GM23248 (cell line): ENCODE measurements at regions not wholly inside any gene's neighbourhood (a gene's known extent, or its start where the extent isn't known, plus 50 kb on each side); places are given as distances from the start of the nearest gene placed in this dataset.

Experiments
- DNase-seq: peaks from one replicate; pipeline ENCODE4 v3.0.0-alpha.2; 2015
- H2AFZ ChIP-seq: fragments of 200-600 bp; sonication (generic); 2 replicates; pipeline ENCODE4 v1.6.1; 2016; ENCODE audit warnings: antibody characterized with exemption
- H3F3A ChIP-seq: fragments of 200-600 bp; sonication (generic); 2 replicates; pipeline ENCODE4 v1.6.1; 2016; ENCODE audit warnings: mild to moderate bottlenecking, antibody characterized with exemption, mixed run types; ENCODE audit not compliant: insufficient read depth
- H3K27ac ChIP-seq: fragments of 200-600 bp; sonication (generic); 2 replicates; pipeline ENCODE4 v1.5.1; 2016; ENCODE audit warnings: mild to moderate bottlenecking
- H3K27me3 ChIP-seq: fragments of 200-600 bp; sonication (generic); replicated peaks from 2 replicates; pipeline ENCODE4 v1.6.1; 2016; ENCODE audit warnings: mild to moderate bottlenecking; ENCODE audit not compliant: insufficient read depth
- H3K36me3 ChIP-seq: fragments of 200-600 bp; sonication (generic); 2 replicates; pipeline ENCODE4 v1.6.1; 2016; ENCODE audit warnings: low read depth, mild to moderate bottlenecking
- H3K4me1 ChIP-seq: fragments of 200-600 bp; sonication (generic); 2 replicates; pipeline ENCODE4 v1.6.1; 2016; ENCODE audit warnings: mild to moderate bottlenecking; ENCODE audit not compliant: insufficient read depth
- H3K4me2 ChIP-seq: fragments of 200-600 bp; sonication (generic); one replicate; pipeline ENCODE4 v1.6.1; 2016; ENCODE audit warnings: mild to moderate bottlenecking; ENCODE audit not compliant: unreplicated experiment
- H3K4me3 ChIP-seq: fragments of 200-600 bp; sonication (generic); 2 replicates; pipeline ENCODE4 v1.5.1; 2016; ENCODE audit warnings: mild to moderate bottlenecking
- H3K79me2 ChIP-seq: fragments of 200-600 bp; sonication (generic); 2 replicates; pipeline ENCODE4 v1.6.1; 2016; ENCODE audit warnings: mild to moderate bottlenecking; ENCODE audit not compliant: insufficient read depth
- H3K9ac ChIP-seq: fragments of 200-600 bp; sonication (generic); 2 replicates; pipeline ENCODE4 v1.6.1; 2016; ENCODE audit warnings: mild to moderate bottlenecking
- H3K9me2 ChIP-seq: fragments of 200-600 bp; sonication (generic); 2 replicates; pipeline ENCODE4 v1.6.1; 2016; ENCODE audit warnings: mixed run types, mild to moderate bottlenecking, moderate library complexity; ENCODE audit not compliant: insufficient read depth
- H3K9me3 ChIP-seq: fragments of 200-600 bp; sonication (generic); one replicate; pipeline ENCODE4 v1.6.1; 2017; ENCODE audit warnings: low read depth
- H4K20me1 ChIP-seq: fragments of 200-600 bp; sonication (generic); 2 replicates; pipeline ENCODE4 v1.6.0; 2016; ENCODE audit not compliant: insufficient read depth
- EZH2 ChIP-seq: fragments of 200-600 bp; sonication (generic); IDR thresholded peaks from 2 replicates; pipeline ENCODE4 v1.6.1; 2018; ENCODE audit warnings: antibody characterized with exemption, mild to moderate bottlenecking; ENCODE audit not compliant: insufficient read depth, poor library complexity, severe bottlenecking
- EZH2phosphoT487 ChIP-seq: fragments of 200-600 bp; sonication (generic); IDR thresholded peaks from 2 replicates; pipeline ENCODE4 v1.6.1; 2018; ENCODE audit warnings: antibody characterized with exemption, moderate library complexity, mild to moderate bottlenecking, low read depth; ENCODE audit not compliant: insufficient read depth
- WGBS, 2 experiments: methylation state at CpG; one replicate each; pipeline ENCODE4 v1.1.6; 2015 to 2017; ENCODE audit warnings: low lambda C conversion rate in 2 of 2, low coverage in 1 of 2; ENCODE audit errors: missing lambda C conversion rate in 2 of 2; 5-methylcytosine and 5-hydroxymethylcytosine counted together
- in situ Hi-C: fragments of 300-500 bp; cut with MboI; formaldehyde crosslinking; loops from 2 replicates; pipeline ENCODE4 v1.15.0; 2020

DNA sequence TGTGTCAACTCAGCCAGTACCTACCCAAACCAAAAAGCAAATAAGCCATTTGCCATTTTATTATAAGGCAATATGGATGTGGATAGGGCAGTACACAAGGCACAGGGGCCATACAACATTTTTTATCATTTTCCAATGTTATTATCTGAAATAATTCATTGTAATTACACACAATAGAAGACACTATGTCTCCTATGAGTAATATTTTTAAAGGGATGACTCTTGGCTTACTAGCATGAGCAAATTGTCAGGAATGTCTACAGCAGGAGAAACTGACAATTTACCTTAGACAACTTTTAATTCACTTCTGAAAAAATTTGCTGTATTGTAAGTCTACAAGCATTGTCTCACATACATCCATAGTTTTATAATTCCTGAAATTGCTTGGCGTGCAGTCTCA is 1193.9 kb upstream of the CELF4 start:
- Histone ChIP-seq H3K4me3 (no peak overlapping the region), H3K9me3 (no peaks in the 10 kb centered on the region), H3K27ac (no peak overlapping the region), H3K9ac (no peak overlapping the region), H3F3A (no peaks in the 10 kb centered on the region), H4K20me1 (no peaks in the 10 kb centered on the region), H3K27me3 (no peaks in the 10 kb centered on the region), H3K79me2 (no peaks in the 10 kb centered on the region), H3K9me2 (no peaks in the 10 kb centered on the region), H3K4me2 (no peak overlapping the region), H3K4me1 (no peaks in the 10 kb centered on the region), H2AFZ (no peak overlapping the region), H3K36me3 (no peaks in the 10 kb centered on the region)
- no peak for DNase-seq
- 0 to 7% methylated on average over 1 of the region's 1 CpG for WGBS, 2 experiments
- TF ChIP-seq EZH2: no peak
- TF ChIP-seq EZH2phosphoT487: no peak
- in situ Hi-C loops: no loop called here

GRCh38 chr18:38756436-38756835 is 1190.8 kb upstream of the CELF4 start:
- Histone ChIP-seq H3F3A (no peaks in the 10 kb centered on the region), H3K4me2 (no peak overlapping the region), H3K9ac (no peak overlapping the region), H3K36me3 (no peaks in the 10 kb centered on the region), H3K9me2 (no peaks in the 10 kb centered on the region), H2AFZ (no peak overlapping the region), H3K4me1 (no peaks in the 10 kb centered on the region), H3K4me3 (no peak overlapping the region), H3K79me2 (no peaks in the 10 kb centered on the region), H3K9me3 (no peaks in the 10 kb centered on the region), H4K20me1 (no peaks in the 10 kb centered on the region), H3K27ac (no peak overlapping the region), H3K27me3 (no peaks in the 10 kb centered on the region)
- DNase-seq: no peak
- TF ChIP-seq EZH2: no peak
- no peak for TF ChIP-seq EZH2phosphoT487
- in situ Hi-C loops: no loop called here
- WGBS, 2 experiments: 32 to 36% methylated on average over 2 of the region's 2 CpGs

- H3K4me2 ChIP-seq: no peak overlapping the region
- WGBS, 2 experiments: 0% methylated on average over 1 of the region's 1 CpG
Measured at GRCh38 chr18:38752430-38752829, 1186.8 kb upstream of the CELF4 start.

DNA sequence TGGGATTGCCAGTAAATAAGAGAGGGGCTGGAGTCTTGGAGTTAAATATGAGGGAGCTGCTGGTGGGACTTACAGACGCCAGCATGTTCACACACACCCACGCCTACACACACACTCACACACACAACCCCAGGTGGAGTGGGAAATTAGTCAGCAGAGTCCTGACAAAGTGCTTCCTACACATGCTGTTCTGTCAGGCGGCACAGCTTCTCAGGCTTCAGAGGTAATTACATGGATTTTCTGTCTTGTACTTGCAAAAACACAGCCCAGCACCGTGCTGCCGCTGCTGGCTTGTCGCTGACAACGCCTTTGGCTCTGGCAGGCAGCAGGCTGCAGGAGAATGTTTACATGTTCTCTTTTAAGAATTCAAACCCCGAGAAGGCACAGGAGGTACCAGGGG is 1186.3 kb upstream of the CELF4 start:
- TF ChIP-seq EZH2 (no peak), EZH2phosphoT487 (no peak)
- no peaks in the 10 kb centered on the region for H3K79me2 ChIP-seq
- no peak for DNase-seq
- no peaks in the 10 kb centered on the region for H3K27me3 ChIP-seq
- no peaks in the 10 kb centered on the region for H4K20me1 ChIP-seq
- no peaks in the 10 kb centered on the region for H3K4me1 ChIP-seq
- no peak overlapping the region for H3K9ac ChIP-seq
- 3 to 7% methylated on average over 8 of the region's 8 CpGs for WGBS, 2 experiments
- H3K4me2 ChIP-seq: no peak overlapping the region
- in situ Hi-C loops: no loop called here
- H3F3A ChIP-seq: no peaks in the 10 kb centered on the region
- H2AFZ ChIP-seq: no peak overlapping the region
- no peak overlapping the region for H3K4me3 ChIP-seq
- no peak overlapping the region for H3K27ac ChIP-seq
- no peaks in the 10 kb centered on the region for H3K9me3 ChIP-seq
- no peaks in the 10 kb centered on the region for H3K9me2 ChIP-seq
- H3K36me3 ChIP-seq: no peaks in the 10 kb centered on the region

More at GRCh38 chr18:38752430-38752829, 1186.8 kb upstream of the CELF4 start:
- no peak for DNase-seq
- Histone ChIP-seq H3K36me3 (no peaks in the 10 kb centered on the region), H3F3A (no peaks in the 10 kb centered on the region), H3K27ac (no peak overlapping the region), H3K9me3 (no peaks in the 10 kb centered on the region), H3K4me1 (no peaks in the 10 kb centered on the region), H3K9me2 (no peaks in the 10 kb centered on the region), H2AFZ (no peak overlapping the region), H3K4me3 (no peak overlapping the region), H3K9ac (no peak overlapping the region), H3K27me3 (no peaks in the 10 kb centered on the region), H3K79me2 (no peaks in the 10 kb centered on the region), H4K20me1 (no peaks in the 10 kb centered on the region)
- TF ChIP-seq EZH2phosphoT487 (no peak), EZH2 (no peak)
- in situ Hi-C loops: no loop called here

DNA sequence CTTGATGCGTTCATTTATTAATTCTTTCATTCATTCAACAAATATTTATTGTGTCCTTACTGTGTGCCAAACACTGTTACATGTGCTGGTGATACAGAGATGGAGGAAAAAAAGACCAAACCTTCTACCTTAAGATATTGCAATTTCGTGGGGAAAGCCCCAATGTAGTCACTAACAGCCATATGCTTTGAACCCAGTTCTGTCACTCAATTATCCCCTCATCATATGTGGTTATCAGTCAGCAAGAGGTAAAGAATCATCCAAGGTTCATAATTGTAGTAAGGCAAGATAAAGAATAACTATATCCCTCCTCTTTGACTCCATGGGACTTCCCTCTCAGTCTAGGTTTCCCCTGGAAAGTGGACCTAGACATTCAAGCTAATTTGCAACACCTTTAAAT is 1185.6 kb upstream of the CELF4 start:
- TF ChIP-seq EZH2 (no peak), EZH2phosphoT487 (no peak)
- no peak for DNase-seq

More for the DNA sequence above, 1185.6 kb upstream of the CELF4 start:
- Histone ChIP-seq H3K27ac (no peak overlapping the region), H3K4me3 (no peak overlapping the region), H3K9me3 (no peaks in the 10 kb centered on the region), H3K79me2 (no peaks in the 10 kb centered on the region), H3K36me3 (no peaks in the 10 kb centered on the region), H3K9me2 (no peaks in the 10 kb centered on the region), H4K20me1 (no peaks in the 10 kb centered on the region), H2AFZ (no peak overlapping the region), H3K9ac (no peak overlapping the region), H3K4me1 (no peaks in the 10 kb centered on the region), H3F3A (no peaks in the 10 kb centered on the region), H3K4me2 (no peak overlapping the region), H3K27me3 (no peaks in the 10 kb centered on the region)
- in situ Hi-C loops: no loop called here
- 25 to 26% methylated on average over 2 of the region's 2 CpGs for WGBS, 2 experiments
